ENCODE measurements at regions not wholly inside any gene's neighbourhood (a gene's known extent, or its start where the extent isn't known, plus 50 kb on each side); places are given as distances from the start of the nearest gene placed in this dataset.

GRCh38 chr3:18087988-18088387 lies 337.2 kb downstream of the SATB1 start:
- TF ChIP-seq, protein P1, sequence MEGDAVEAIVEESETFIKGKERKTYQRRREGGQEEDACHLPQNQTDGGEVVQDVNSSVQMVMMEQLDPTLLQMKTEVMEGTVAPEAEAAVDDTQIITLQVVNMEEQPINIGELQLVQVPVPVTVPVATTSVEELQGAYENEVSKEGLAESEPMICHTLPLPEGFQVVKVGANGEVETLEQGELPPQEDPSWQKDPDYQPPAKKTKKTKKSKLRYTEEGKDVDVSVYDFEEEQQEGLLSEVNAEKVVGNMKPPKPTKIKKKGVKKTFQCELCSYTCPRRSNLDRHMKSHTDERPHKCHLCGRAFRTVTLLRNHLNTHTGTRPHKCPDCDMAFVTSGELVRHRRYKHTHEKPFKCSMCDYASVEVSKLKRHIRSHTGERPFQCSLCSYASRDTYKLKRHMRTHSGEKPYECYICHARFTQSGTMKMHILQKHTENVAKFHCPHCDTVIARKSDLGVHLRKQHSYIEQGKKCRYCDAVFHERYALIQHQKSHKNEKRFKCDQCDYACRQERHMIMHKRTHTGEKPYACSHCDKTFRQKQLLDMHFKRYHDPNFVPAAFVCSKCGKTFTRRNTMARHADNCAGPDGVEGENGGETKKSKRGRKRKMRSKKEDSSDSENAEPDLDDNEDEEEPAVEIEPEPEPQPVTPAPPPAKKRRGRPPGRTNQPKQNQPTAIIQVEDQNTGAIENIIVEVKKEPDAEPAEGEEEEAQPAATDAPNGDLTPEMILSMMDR (IDR thresholded peaks at IDR 0.05) = no peak
- no peak for TF ChIP-seq POLR2A (IDR thresholded peaks at IDR 0.05)

All from ovary (tissue), 3 donors.